A172 (cell line): ENCODE measurements at regions not wholly inside any gene's neighbourhood (a gene's known extent, or its start where the extent isn't known, plus 50 kb on each side); places are given as distances from the start of the nearest gene placed in this dataset.

Source experiments
- DNase-seq: peaks from one replicate; pipeline ENCODE4 v3.0.0-alpha.2; 2015; ENCODE audit warnings: low spot score

GRCh38 chr22:48319321-48320047 lies 1508.2 kb downstream of the BRD1 start:
- no peak for DNase-seq

GRCh38 chr22:48318575-48319320 lies 1508.9 kb downstream of the BRD1 start:
- no peak for DNase-seq

DNA sequence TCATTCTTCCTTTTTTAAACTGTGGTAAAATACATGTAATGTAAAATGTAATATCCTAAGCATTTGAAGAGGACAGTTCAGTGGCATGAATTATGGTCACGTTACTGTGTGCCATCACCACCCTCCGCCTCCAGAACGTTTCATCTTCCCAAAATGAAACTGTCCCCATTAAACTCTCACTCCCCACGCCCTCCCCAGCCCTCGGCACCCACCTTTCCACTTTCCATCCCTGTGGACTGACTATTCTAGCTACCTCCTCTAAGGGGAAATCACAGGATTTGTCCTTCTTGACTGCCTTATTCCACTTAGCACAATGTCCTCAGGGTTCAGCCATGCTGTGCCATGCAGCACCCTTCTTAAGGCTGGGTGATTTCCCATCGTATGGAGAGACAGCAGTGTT lies 1509.5 kb downstream of the BRD1 start:
- no peak for DNase-seq

GRCh38 chr22:48316257-48317250 lies 1511.1 kb downstream of the BRD1 start:
- no peak for DNase-seq

GRCh38 chr22:48315439-48316256 lies 1512.0 kb downstream of the BRD1 start:
- no peak for DNase-seq

DNA sequence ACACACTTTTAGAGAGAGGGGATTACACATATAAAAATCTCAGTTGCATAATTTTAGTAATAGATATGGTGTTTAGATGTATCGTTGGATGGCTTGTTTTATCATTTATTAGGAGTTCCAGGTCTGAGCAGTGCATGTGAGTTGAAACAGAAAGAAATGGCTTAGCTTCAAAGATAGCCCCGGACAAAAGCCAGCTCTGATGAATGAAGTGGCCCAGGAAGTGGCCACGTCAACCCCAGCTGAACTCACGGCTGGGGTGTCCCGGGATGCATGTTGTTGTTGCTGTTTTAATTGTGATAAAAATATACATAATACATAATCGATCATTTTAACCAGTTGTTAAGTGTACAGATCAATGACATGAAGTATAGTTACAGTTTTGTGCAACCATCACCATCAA lies 1513.6 kb downstream of the BRD1 start:
- no peak for DNase-seq

- DNase-seq: no peak
Observed at GRCh38 chr22:48313175-48313830, 1514.4 kb downstream of the BRD1 start.

GRCh38 chr22:48310740-48311139 lies 1516.9 kb downstream of the BRD1 start:
- DNase-seq: no peak

- DNase-seq: no peak
Observed at GRCh38 chr22:48310289-48310688, 1517.4 kb downstream of the BRD1 start.

- DNase-seq: no peak
Observed at GRCh38 chr22:48309836-48310235, 1517.8 kb downstream of the BRD1 start.

DNA sequence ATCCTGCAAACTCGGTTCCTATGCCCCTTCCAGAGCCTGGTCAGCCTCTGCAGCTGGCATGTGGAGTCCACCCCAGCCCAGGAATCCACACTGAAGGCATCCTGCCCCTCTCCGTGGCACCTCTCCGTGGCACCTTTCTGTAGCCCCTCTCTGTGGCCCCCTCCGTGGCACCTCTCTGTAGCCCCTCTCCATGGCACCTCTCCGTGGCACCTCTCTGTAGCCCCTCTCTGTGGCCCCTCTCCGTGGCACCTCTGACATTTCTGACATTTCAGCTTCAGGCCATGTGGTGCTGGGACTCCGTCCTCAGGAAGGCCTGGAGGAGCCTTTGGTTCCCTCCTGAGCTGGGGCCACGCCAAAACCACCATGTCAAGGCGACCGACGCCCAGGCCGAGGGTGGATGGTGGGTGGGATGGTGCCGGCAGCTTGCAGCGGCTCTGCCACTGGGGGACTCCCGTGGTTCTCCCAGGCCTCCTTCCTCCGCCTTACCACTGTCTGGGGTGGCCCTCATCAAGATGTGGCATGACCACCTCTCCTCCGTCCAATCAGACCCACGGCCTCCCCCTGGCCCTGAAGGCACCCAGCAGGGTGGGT lies 1518.5 kb downstream of the BRD1 start:
- DNase-seq: no peak

- no peak for DNase-seq
Observed at GRCh38 chr22:48307931-48308330, 1519.7 kb downstream of the BRD1 start.

DNA sequence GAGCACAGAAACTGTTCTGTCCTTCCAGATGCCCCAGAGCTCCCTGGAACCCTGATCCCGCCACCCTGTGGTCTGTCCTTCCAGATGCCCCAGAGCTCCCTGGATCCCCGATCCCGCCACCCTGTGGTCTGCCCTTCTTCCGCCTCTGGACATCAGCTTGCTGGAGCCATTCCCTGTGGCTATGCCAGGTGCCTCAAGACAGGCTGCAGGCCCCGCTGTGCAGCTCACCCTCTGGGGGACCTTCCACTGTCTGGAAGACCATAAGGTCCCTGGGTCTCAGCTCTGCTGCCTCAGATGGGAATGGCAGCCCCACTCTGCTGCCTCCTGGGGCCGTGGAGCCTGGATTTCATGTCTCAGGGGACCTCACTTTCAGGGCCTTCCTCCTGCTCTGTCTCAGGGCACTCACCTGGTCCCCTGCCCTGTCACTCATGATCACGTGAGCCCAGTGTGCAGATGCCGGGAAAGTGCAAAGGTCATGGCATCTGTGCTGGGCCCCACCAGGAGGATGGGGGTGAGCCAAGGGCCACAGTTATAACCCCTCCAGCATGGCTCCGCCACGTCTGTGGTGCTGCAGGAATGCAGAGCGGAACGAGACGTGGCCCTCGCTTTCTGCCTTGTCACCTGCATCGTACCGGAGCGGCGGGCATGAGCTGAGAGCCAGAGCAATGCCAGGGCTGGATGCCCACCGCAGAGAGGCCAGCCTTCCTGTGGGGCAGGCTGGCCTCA lies 1520.7 kb downstream of the BRD1 start:
- no peak for DNase-seq

- no peak for DNase-seq
Observed at GRCh38 chr22:48306284-48306683, 1521.4 kb downstream of the BRD1 start.

GRCh38 chr22:48305726-48306235 lies 1521.9 kb downstream of the BRD1 start:
- DNase-seq: no peak

- no peak for DNase-seq
Observed at GRCh38 chr22:48303369-48303725, 1524.3 kb downstream of the BRD1 start.

DNA sequence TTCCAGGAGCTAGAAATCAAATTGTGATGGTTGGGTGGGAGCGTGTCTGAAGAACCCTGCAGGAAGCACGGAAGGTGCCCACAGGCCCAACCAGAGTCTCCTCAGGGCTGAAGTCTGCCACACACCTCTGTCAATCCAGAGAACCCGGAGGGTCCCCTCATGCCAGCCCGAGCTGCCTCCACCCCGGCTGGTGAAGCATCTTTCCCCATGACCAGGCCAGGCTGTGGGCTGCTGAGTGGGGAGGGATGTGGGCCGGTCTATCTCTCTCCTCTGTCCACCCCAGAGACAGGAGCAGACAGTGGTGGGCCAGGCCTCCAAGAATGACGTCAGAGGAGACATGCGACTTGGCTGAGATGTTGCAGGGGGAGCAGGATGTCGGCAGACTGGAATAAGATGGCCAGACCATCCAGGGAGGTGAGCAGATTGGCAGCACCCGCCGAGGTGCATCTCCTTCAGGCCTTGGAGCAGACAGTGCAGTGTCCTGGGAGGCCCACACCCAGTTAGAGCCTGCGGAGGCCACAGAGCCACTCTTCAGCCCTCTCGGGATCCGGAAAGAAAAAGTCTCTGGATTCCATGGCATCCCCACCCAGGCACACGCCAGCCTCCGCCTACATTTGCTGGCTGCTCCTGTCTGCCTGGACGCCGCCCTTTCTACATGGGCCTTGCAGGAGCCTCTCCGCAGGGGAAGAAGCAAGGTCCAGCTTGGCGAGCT lies 1524.9 kb downstream of the BRD1 start:
- no peak for DNase-seq

- no peak for DNase-seq
Observed at GRCh38 chr22:48301908-48302307, 1525.8 kb downstream of the BRD1 start.

- no peak for DNase-seq
Observed at GRCh38 chr22:48301421-48301820, 1526.3 kb downstream of the BRD1 start.
